Right cardiac atrium (tissue), 5 donors: ENCODE measurements at regions not wholly inside any gene's neighbourhood (a gene's known extent, or its start where the extent isn't known, plus 50 kb on each side); places are given as distances from the start of the nearest gene placed in this dataset.

ENCODE experiments used
- ATAC-seq, 2 donors: fragments of 200-7000 bp; cut with Tn5 transposase; one replicate each; pipeline versions ENCODE4 v1.8.0 to v1.9.1; 2020; ENCODE audit warnings: moderate library complexity in 2 of 2, mild to moderate bottlenecking in 1 of 2
- DNase-seq, 3 donors: peaks; one replicate each; pipeline ENCODE4 v3.0.0-alpha.2; 2020
- H3K27ac ChIP-seq: one replicate; pipeline ENCODE4 v1.5.1; 2013; ENCODE audit warnings: mild to moderate bottlenecking, low read length, control low read depth, moderate library complexity
- H3K27me3 ChIP-seq: one replicate; pipeline ENCODE4 v1.6.1; 2013; ENCODE audit not compliant: control insufficient read depth, insufficient read depth
- H3K4me1 ChIP-seq: one replicate; pipeline ENCODE4 v1.6.1; 2013; ENCODE audit warnings: low read length; ENCODE audit not compliant: control insufficient read depth, insufficient read depth
- H3K4me3 ChIP-seq: one replicate; pipeline ENCODE4 v1.5.1; 2013; ENCODE audit warnings: low read length, control low read depth
- H3K9me3 ChIP-seq: one replicate; pipeline ENCODE4 v1.6.1; 2013; ENCODE audit warnings: low read length; ENCODE audit not compliant: control insufficient read depth
- WGBS: extraction: QIAGEN DNeasy Blood & Tissue Kit; methylation state at CpG from one replicate; pipeline ENCODE4 v1.1.7; 2013; 5-methylcytosine and 5-hydroxymethylcytosine counted together
- intact Hi-C, 4 donors: fragments of 100-400 bp; cut with DNase I; formaldehyde crosslinking; loops; one replicate each; pipeline versions ENCODE4 v1.11.0 to v1.14.0; 2022 to 2023
- donor health status: healthy with polysubstance abuse.
- donor health status: DM: no; HTN: yes; CAD: no.
- donor health status: DM: no; HTN: no; CAD: no.
- donor health status: DM: no; HTN: yes; CAD: no; lungs with severe emphysema.
- donor health status: DM: yes; HTN: yes; CAD: no.

DNA sequence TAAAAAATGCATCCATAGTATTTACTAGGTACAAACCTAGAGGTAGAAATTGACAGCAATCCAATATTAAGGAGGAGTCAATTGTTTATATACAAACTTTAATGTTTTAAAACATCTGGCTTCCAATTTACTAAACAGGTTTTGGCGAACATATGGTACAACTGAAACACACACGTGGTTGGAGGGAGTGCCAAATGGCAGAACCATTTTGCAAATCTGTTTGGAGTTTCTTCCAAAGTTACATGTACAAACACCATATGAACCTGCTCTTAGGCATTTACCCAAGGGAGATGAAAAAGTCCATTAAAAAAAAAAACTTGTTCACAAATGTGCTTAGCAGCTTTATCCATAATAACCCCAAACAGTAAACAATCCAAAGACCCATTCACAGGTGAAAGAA lies 159.8 kb upstream of the MYOCD start:
- Histone ChIP-seq H3K9me3 (no peaks in the 10 kb centered on the region), H3K27me3 (no peaks in the 10 kb centered on the region), H3K4me1 (no peaks in the 10 kb centered on the region), H3K27ac (no peak overlapping the region), H3K4me3 (no peak overlapping the region)
- ATAC-seq (no peak), DNase-seq (no peak)
- intact Hi-C loops = no loop called here
- WGBS = 75% methylated on average over 2 of the region's 2 CpGs

DNA sequence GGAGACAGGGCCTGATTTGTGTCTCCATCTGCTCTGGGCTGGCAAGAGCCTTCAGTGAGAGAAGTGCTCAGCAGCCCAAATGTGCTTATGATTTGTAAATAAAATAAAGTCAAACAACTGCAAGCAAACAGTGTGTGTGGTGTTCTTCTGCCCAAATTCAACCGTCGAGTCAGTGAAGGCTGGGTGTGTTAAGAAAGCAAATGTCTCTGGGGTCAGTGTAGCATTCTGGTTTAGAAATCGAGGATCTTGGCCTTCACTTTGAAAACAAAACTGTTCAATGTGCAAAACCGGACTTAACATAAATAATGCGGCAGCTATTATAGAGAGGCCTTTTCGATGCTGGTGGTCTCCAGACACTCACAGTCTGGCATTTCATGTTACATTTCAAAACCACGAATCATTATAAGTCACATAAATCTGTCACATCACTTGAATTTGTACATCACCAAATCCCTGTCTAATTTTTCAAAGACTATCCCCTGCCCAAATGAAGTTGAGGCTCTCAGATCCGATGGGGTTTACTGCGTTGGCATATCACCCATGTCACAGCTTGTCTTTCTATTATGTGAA lies 158.6 kb upstream of the MYOCD start:
- no peak overlapping the region for H3K4me3 ChIP-seq
- no peak for DNase-seq
- no peaks in the 10 kb centered on the region for H3K27me3 ChIP-seq
- intact Hi-C loops = no loop called here
- no peak overlapping the region for H3K27ac ChIP-seq
- ATAC-seq = no peak
- WGBS = 87% methylated on average over 9 of the region's 9 CpGs
- no peaks in the 10 kb centered on the region for H3K4me1 ChIP-seq
- H3K9me3 ChIP-seq = no peaks in the 10 kb centered on the region

- Histone ChIP-seq H3K4me1 (no peaks in the 10 kb centered on the region), H3K4me3 (no peak overlapping the region), H3K27ac (no peak overlapping the region), H3K9me3 (no peaks in the 10 kb centered on the region), H3K27me3 (no peaks in the 10 kb centered on the region)
- ATAC-seq = no peak
- no peak for DNase-seq
- WGBS = 90% methylated on average over 1 of the region's 1 CpG
- intact Hi-C loops = no loop called here
Measured at GRCh38 chr17:12509801-12510200, 155.9 kb upstream of the MYOCD start.

GRCh38 chr17:12510535-12510934 lies 155.2 kb upstream of the MYOCD start:
- H3K4me3 ChIP-seq = no peak overlapping the region

GRCh38 chr17:12512694-12513355 lies 152.9 kb upstream of the MYOCD start:
- Histone ChIP-seq H3K9me3 (no peaks in the 10 kb centered on the region), H3K27ac (no peak overlapping the region), H3K4me3 (no peak overlapping the region), H3K4me1 (no peaks in the 10 kb centered on the region), H3K27me3 (no peaks in the 10 kb centered on the region)
- ATAC-seq = no peak
- intact Hi-C loops = no loop called here
- WGBS = 72% methylated on average over 4 of the region's 4 CpGs
- no peak for DNase-seq

More at GRCh38 chr17:12510535-12510934, 155.2 kb upstream of the MYOCD start:
- H3K27me3 ChIP-seq = no peaks in the 10 kb centered on the region
- no peaks in the 10 kb centered on the region for H3K4me1 ChIP-seq
- H3K27ac ChIP-seq = no peak overlapping the region
- intact Hi-C loops = no loop called here
- ATAC-seq (no peak), DNase-seq (no peak)
- H3K9me3 ChIP-seq = no peaks in the 10 kb centered on the region
- WGBS = 58% methylated on average over 3 of the region's 3 CpGs

DNA sequence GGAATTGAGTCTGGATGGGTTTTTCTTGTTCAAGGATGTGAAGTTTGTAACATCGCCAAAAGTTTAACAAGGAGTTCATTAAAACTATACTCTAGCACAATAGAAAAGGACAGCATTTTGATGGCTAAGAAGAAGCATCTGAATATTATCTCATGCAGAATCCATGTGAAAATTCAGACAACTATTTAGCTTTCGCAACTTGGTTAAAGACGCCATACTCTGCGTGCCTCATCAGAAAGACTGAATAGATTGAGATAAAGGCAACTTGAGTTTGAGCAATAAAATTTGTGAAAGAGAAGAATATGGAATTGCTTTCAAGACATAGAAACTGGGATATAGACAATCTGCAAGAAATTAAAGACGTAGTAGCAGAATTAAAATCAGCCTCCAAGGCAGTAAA lies 151.1 kb upstream of the MYOCD start:
- 90% methylated on average over 5 of the region's 5 CpGs for WGBS
- H3K27ac ChIP-seq = no peak overlapping the region
- intact Hi-C loops = no loop called here
- no peaks in the 10 kb centered on the region for H3K27me3 ChIP-seq
- H3K9me3 ChIP-seq = no peaks in the 10 kb centered on the region
- ATAC-seq = no peak
- H3K4me1 ChIP-seq = no peaks in the 10 kb centered on the region
- no peak for DNase-seq
- H3K4me3 ChIP-seq = no peak overlapping the region

- Histone ChIP-seq H3K4me3 (no peak overlapping the region), H3K9me3 (no peaks in the 10 kb centered on the region), H3K4me1 (no peaks in the 10 kb centered on the region), H3K27me3 (no peaks in the 10 kb centered on the region), H3K27ac (no peak overlapping the region)
- no peak for DNase-seq
- WGBS = 79% methylated on average over 7 of the region's 7 CpGs
- intact Hi-C loops = no loop called here
- no peak for ATAC-seq
Measured at GRCh38 chr17:12519956-12520594, 145.6 kb upstream of the MYOCD start.

DNA sequence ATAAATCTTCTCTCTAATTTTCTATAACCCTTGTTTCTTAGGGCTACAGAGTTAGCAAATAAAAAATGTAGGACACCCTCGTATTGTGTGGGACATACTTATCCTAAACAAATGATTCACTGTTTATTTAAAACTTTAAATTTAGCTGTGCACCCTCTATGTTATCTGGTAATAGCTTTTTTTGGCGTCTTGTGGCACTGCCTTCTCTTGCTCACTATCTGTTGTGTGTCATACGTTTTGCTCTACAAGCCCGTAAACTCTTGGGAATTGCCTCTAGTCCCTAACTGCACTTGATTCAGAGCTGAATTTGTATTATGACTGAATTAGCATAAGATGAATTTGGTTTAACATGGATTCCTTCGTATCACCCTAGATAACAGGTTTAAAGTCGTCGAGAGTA lies 144.3 kb upstream of the MYOCD start:
- WGBS = 42% methylated on average over 7 of the region's 7 CpGs
- H3K27me3 ChIP-seq = no peaks in the 10 kb centered on the region
- H3K9me3 ChIP-seq = no peaks in the 10 kb centered on the region
- H3K4me3 ChIP-seq = no peak overlapping the region
- H3K27ac ChIP-seq = no peak overlapping the region
- ATAC-seq (no peak), DNase-seq (no peak)
- intact Hi-C loops = no loop called here
- H3K4me1 ChIP-seq = no peaks in the 10 kb centered on the region

GRCh38 chr17:12522336-12522735 lies 143.4 kb upstream of the MYOCD start:
- H3K9me3 ChIP-seq = no peaks in the 10 kb centered on the region
- H3K4me1 ChIP-seq = no peaks in the 10 kb centered on the region
- ATAC-seq = no peak
- intact Hi-C loops = no loop called here
- 75% methylated on average over 7 of the region's 7 CpGs for WGBS
- H3K4me3 ChIP-seq = no peak overlapping the region
- DNase-seq = no peak
- no peaks in the 10 kb centered on the region for H3K27me3 ChIP-seq
- H3K27ac ChIP-seq = no peak overlapping the region

DNA sequence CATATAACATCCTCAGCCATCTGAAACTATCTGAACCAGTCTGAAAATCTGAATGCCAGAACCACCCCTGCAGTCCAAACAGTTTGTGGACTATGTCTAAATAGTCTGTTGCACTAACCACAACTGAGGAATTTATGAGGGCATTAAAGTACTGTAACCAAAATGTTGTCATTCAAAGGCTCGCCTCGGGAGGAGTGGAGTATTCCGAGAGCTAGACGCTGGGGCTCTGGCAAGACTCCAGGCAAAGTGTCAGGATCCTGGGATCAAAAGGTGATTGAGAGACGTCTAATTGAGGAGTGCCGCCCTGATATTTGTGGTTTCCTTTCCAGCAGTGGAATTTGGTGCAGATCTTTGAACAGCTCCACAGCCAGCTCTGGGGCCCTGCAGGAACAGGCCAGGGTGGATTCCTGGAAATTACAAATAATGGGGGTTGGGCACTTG lies 142.9 kb upstream of the MYOCD start:
- WGBS = 6% methylated on average over 6 of the region's 6 CpGs
- Histone ChIP-seq H3K4me3 (no peak overlapping the region), H3K9me3 (no peaks in the 10 kb centered on the region), H3K27me3 (no peaks in the 10 kb centered on the region), H3K27ac (no peak overlapping the region), H3K4me1 (no peaks in the 10 kb centered on the region)
- intact Hi-C loops = no loop called here
- ATAC-seq (peak in 1 of 2 donors; percentile 20), DNase-seq (peak; percentile 25 to 42 (median 33))

GRCh38 chr17:12523244-12523643 lies 142.4 kb upstream of the MYOCD start:
- Histone ChIP-seq H3K9me3 (no peaks in the 10 kb centered on the region), H3K4me1 (no peaks in the 10 kb centered on the region), H3K27ac (no peak overlapping the region), H3K4me3 (no peak overlapping the region), H3K27me3 (no peaks in the 10 kb centered on the region)
- no peak for ATAC-seq
- intact Hi-C loops = no loop called here
- WGBS = 78% methylated on average over 5 of the region's 5 CpGs
- no peak for DNase-seq
